SK-N-SH (cell line): ENCODE measurements at regions not wholly inside any gene's neighbourhood (a gene's known extent, or its start where the extent isn't known, plus 50 kb on each side); places are given as distances from the start of the nearest gene placed in this dataset.

Experiments used
- CTCF ChIA-PET: fragments of 300-600, 350-600 bp; formaldehyde crosslinking; extraction: SDS; loops from one replicate; lab custom pipeline; 2021; lab: Yijun Ruan, JAX
- POLR2A ChIA-PET: fragments of 350-600 bp; sonication (Branson Sonifier 250); formaldehyde crosslinking; extraction: SDS; loops from one replicate; lab custom pipeline; 2020; ENCODE audit warnings: antibody characterized with exemption, inconsistent platforms; lab: Yijun Ruan, JAX
- DNase-seq: peaks from one replicate; pipeline ENCODE4 v3.0.0; 2012
- H2AFZ ChIP-seq: fragments of 200-600 bp; sonication (generic); 2 replicates; pipeline ENCODE4 v1.8.1; 2016; ENCODE audit warnings: antibody characterized with exemption, mild to moderate bottlenecking, low read depth
- H3F3A ChIP-seq: fragments of 200-600 bp; sonication (generic); replicated peaks from 2 replicates; pipeline ENCODE3; 2016; ENCODE audit warnings: antibody characterized with exemption, mild to moderate bottlenecking; ENCODE audit not compliant: insufficient read depth
- H3K27ac ChIP-seq, 2 experiments: fragments of 200-500 bp in 1 of 2; fragments of 200-600 bp in 1 of 2; sonication (Bioruptor generic) in 1 of 2; sonication (generic), shearing (Covaris generic) in 1 of 2; 2 replicates each; pipeline versions ENCODE4 v1.5.1 to v1.6.1; 2014 to 2016; ENCODE audit warnings: low read depth in 2 of 2, inconsistent platforms in 1 of 2, low read length in 1 of 2, mild to moderate bottlenecking in 1 of 2, mixed read lengths in 1 of 2
- H3K27me3 ChIP-seq: fragments of 200-600 bp; sonication (generic), shearing (Covaris generic); 2 replicates; pipeline ENCODE4 v1.6.1; 2016; ENCODE audit warnings: mixed run types; ENCODE audit not compliant: insufficient read depth
- H3K36me3 ChIP-seq, 2 experiments: fragments of 200-500 bp in 1 of 2; fragments of 200-600 bp in 1 of 2; sonication (Bioruptor generic) in 1 of 2; sonication (generic) in 1 of 2; replicated peaks in 1 of 2; 2 replicates each; pipeline versions ENCODE3 to v1.5.1; 2014 to 2016; ENCODE audit warnings: low read length in 1 of 2, mild to moderate bottlenecking in 1 of 2; ENCODE audit not compliant: insufficient read depth in 2 of 2, control insufficient read depth in 1 of 2
- H3K4me1 ChIP-seq, 2 experiments: fragments of 200-500 bp in 1 of 2; fragments of 200-600 bp in 1 of 2; sonication (Bioruptor generic) in 1 of 2; sonication (generic), shearing (Covaris generic) in 1 of 2; 2 replicates each; pipeline versions ENCODE4 v1.5.1 to v1.6.1; 2014 to 2016; ENCODE audit warnings: low read depth in 1 of 2, low read length in 1 of 2, mixed run types in 1 of 2; ENCODE audit not compliant: insufficient read depth in 2 of 2, control insufficient read depth in 1 of 2
- H3K4me2 ChIP-seq: fragments of 200-600 bp; sonication (generic), shearing (Covaris generic); 2 replicates; pipeline ENCODE4 v1.6.1; 2017; ENCODE audit warnings: mixed run types
- H3K4me3 ChIP-seq, 2 experiments: fragments of 200-500 bp in 1 of 2; fragments of 200-600 bp in 1 of 2; sonication (Bioruptor generic) in 1 of 2; sonication (generic), shearing (Covaris generic) in 1 of 2; 2 replicates each; pipeline versions ENCODE4 v1.5.1 to v1.8.1; 2014 to 2016; ENCODE audit warnings: low read depth in 2 of 2, inconsistent platforms in 1 of 2, low read length in 1 of 2, mild to moderate bottlenecking in 1 of 2, mixed read lengths in 1 of 2, moderate library complexity in 1 of 2
- H3K79me2 ChIP-seq: fragments of 200-600 bp; sonication (generic); 2 replicates; pipeline ENCODE4 v1.8.1; 2017; ENCODE audit warnings: mild to moderate bottlenecking; ENCODE audit not compliant: insufficient read depth
- H3K9ac ChIP-seq: fragments of 200-600 bp; sonication (generic); 2 replicates; pipeline ENCODE4 v1.6.1; 2017; ENCODE audit warnings: mixed run types
- H3K9me2 ChIP-seq: fragments of 200-600 bp; sonication (generic); 2 replicates; pipeline ENCODE4 v1.6.1; 2017; ENCODE audit warnings: mixed run types
- H3K9me3 ChIP-seq: fragments of 200-600 bp; sonication (generic); 2 replicates; pipeline ENCODE4 v1.6.1; 2017; ENCODE audit warnings: mixed run types, mild to moderate bottlenecking, moderate library complexity
- H4K20me1 ChIP-seq: fragments of 200-600 bp; sonication (generic); 2 replicates; pipeline ENCODE4 v1.6.1; 2017; ENCODE audit warnings: mild to moderate bottlenecking, mixed run types; ENCODE audit not compliant: insufficient read depth
- CHD2 ChIP-seq: fragments of 150-350 bp; IDR thresholded peaks from 2 replicates; pipeline ENCODE4 v1.6.1; 2018; ENCODE audit warnings: low read length; ENCODE audit not compliant: partially characterized antibody
- EP300 ChIP-seq, 2 experiments: IDR thresholded peaks; 2 replicates each; pipeline versions ENCODE4 v1.4.0 to v1.6.1; 2012; ENCODE audit warnings: borderline replicate concordance in 1 of 2, low read depth in 1 of 2, low read length in 1 of 2
- EZH2phosphoT487 ChIP-seq: fragments of 200-600 bp; sonication (generic); IDR thresholded peaks from 2 replicates; pipeline ENCODE4 v1.6.1; 2017; ENCODE audit warnings: low read depth, mixed run types, mild to moderate bottlenecking, antibody characterized with exemption, moderate library complexity, borderline replicate concordance
- FOSL2 ChIP-seq: IDR thresholded peaks from 2 replicates; pipeline ENCODE4 v1.4.0; 2012; ENCODE audit warnings: low read depth, mild to moderate bottlenecking, moderate library complexity, borderline replicate concordance
- FOXJ3 ChIP-seq: sonication (generic); formaldehyde crosslinking; IDR thresholded peaks from 2 replicates; pipeline ENCODE4 v1.5.1; 2020; ENCODE audit warnings: mild to moderate bottlenecking, missing genetic modification reagents
- GATA2 ChIP-seq: sonication (generic); formaldehyde crosslinking; IDR thresholded peaks from 2 replicates; pipeline ENCODE4 v1.5.0; 2020; ENCODE audit warnings: mild to moderate bottlenecking, missing genetic modification reagents
- MXI1 ChIP-seq: IDR thresholded peaks from 2 replicates; pipeline ENCODE4 v1.6.1; 2012; ENCODE audit warnings: mild to moderate bottlenecking, low read depth, low read length, improper control_type of control experiment
- NFIC ChIP-seq: IDR thresholded peaks from 2 replicates; pipeline ENCODE4 v1.4.0; 2012; ENCODE audit warnings: borderline replicate concordance
- PBX3 ChIP-seq: IDR thresholded peaks from 2 replicates; pipeline ENCODE4; 2012
- POLR2AphosphoS5 ChIP-seq: IDR thresholded peaks from 2 replicates; pipeline ENCODE4 v1.6.1; 2012; ENCODE audit warnings: low read depth, low read length
- RAD21 ChIP-seq: IDR thresholded peaks from 2 replicates; pipeline ENCODE4 v1.6.1; 2012; ENCODE audit warnings: mild to moderate bottlenecking, low read length
- RCOR1 ChIP-seq: fragments of 150-350 bp; IDR thresholded peaks from 2 replicates; pipeline ENCODE4 v1.6.1; 2017; ENCODE audit warnings: antibody characterized with exemption, low read length
- SIN3A ChIP-seq: IDR thresholded peaks from 2 replicates; pipeline ENCODE4 v1.6.1; 2012; ENCODE audit warnings: low read depth, mild to moderate bottlenecking, low read length, moderate library complexity, borderline replicate concordance
- TAF1 ChIP-seq: IDR thresholded peaks from 2 replicates; pipeline ENCODE4 v1.6.1; 2012; ENCODE audit warnings: low read depth, mild to moderate bottlenecking, low read length, moderate library complexity, borderline replicate concordance
- YY1 ChIP-seq: IDR thresholded peaks from 2 replicates; pipeline ENCODE4 v1.4.0; 2012; ENCODE audit warnings: low read depth, mild to moderate bottlenecking
- WGBS: methylation state at CpG from one replicate; pipeline ENCODE4 v1.1.6; 2017; ENCODE audit warnings: low lambda C conversion rate; 5-methylcytosine and 5-hydroxymethylcytosine counted together
- TF ChIP-seq, protein P1 (sequence below): IDR thresholded peaks from 2 replicates; pipeline ENCODE4 v1.4.0; 2012; ENCODE audit warnings: low read depth
- TF ChIP-seq, protein P2 (sequence below): fragments of 150-350 bp; IDR thresholded peaks from 2 replicates; pipeline ENCODE4 v1.6.1; 2017; ENCODE audit warnings: antibody characterized with exemption, low read length, low read depth, borderline replicate concordance

DNA sequence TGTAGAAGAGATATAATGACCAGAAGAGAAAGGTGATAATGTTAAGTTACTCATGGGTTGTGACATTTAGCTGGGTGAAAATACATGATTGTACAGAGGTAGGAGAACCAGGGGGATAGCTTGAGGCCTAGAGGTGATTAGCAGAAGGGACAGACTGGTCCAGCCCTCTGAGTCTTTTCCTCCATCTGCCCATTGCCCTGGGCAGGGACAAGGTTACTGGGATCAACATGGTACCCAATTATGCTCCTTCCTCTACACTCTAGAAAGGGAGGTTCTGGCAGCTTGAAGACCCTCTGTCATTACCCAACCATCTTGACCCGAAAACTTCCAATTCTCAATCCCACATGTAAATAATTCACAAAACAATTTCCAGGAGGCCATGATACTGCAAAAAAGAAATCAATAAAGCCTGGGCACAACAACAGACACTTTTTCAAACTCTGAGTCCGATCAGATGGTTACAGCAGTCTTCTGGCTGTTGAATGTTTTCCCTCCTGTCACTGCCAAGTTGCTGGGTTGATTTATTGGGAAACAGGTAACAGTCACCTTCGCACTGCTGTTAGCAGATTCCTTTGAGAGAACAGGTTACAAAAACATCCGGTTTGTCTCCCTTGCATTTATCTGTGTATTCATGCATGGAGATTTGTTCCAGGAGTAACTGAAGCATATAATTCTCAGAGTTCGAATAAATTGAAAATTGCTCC lies 239.1 kb upstream of the HTR2A start:
- no peak overlapping the region for H3K9ac ChIP-seq
- no peaks in the 10 kb centered on the region for H3K79me2 ChIP-seq
- ChIA-PET POLR2A (no interaction called here), CTCF (interaction anchor here (0.6 to 0.9 kb wide), 2 partner anchors 15 to 53 kb away, joined by 3 read pairs; no protein-coding TSS in a partner anchor)
- WGBS = 76% methylated on average over 5 of the region's 5 CpGs
- no peaks in the 10 kb centered on the region for H3K9me2 ChIP-seq
- no peaks in the 10 kb centered on the region for H4K20me1 ChIP-seq
- H3K36me3 ChIP-seq = no peaks in the 10 kb centered on the region
- H3K9me3 ChIP-seq = no peaks in the 10 kb centered on the region
- H3K4me2 ChIP-seq = no peak overlapping the region
- H3K4me3 ChIP-seq = no peak overlapping the region
- H3F3A ChIP-seq = no peaks in the 10 kb centered on the region
- DNase-seq = no peak
- H3K27ac ChIP-seq = no peak overlapping the region
- no peaks in the 10 kb centered on the region for H3K27me3 ChIP-seq
- TF ChIP-seq, protein P1, sequence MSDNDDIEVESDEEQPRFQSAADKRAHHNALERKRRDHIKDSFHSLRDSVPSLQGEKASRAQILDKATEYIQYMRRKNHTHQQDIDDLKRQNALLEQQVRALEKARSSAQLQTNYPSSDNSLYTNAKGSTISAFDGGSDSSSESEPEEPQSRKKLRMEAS = no peak
- TF ChIP-seq TAF1 (no peak), YY1 (no peak), POLR2AphosphoS5 (no peak), EP300 (IDR thresholded peaks at IDR 0.05; ENCODE audit: borderline replicate concordance in 1 of 2, low read depth in 1 of 2, low read length in 1 of 2) (no peak), RAD21 (no peak), EZH2phosphoT487 (no peak), NFIC (no peak), SIN3A (no peak), RCOR1 (no peak), FOXJ3 (CRISPR knock-in tag) (no peak), PBX3 (no peak), GATA2 (CRISPR knock-in tag) (no peak), CHD2 (no peak), FOSL2 (no peak), MXI1 (no peak)
- TF ChIP-seq, protein P2, sequence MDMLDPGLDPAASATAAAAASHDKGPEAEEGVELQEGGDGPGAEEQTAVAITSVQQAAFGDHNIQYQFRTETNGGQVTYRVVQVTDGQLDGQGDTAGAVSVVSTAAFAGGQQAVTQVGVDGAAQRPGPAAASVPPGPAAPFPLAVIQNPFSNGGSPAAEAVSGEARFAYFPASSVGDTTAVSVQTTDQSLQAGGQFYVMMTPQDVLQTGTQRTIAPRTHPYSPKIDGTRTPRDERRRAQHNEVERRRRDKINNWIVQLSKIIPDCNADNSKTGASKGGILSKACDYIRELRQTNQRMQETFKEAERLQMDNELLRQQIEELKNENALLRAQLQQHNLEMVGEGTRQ = no peak
- H2AFZ ChIP-seq = no peak overlapping the region
- H3K4me1 ChIP-seq = peaks cover 0 to 12% of the 10 kb centered on the region in 2 experiments; a peak in 3 of 4 replicates
